ENCODE measurements at regions not wholly inside any gene's neighbourhood (a gene's known extent, or its start where the extent isn't known, plus 50 kb on each side); places are given as distances from the start of the nearest gene placed in this dataset.
"Not testable (repeated sequence)": the region's sequence is repeated elsewhere in the genome, so short reads cannot be mapped to it uniquely, and the experiment has no call there.

GRCh38 chr11:29162491-29162890 is 854.3 kb downstream of the KCNA4 start:
- no peak for ATAC-seq

DNA sequence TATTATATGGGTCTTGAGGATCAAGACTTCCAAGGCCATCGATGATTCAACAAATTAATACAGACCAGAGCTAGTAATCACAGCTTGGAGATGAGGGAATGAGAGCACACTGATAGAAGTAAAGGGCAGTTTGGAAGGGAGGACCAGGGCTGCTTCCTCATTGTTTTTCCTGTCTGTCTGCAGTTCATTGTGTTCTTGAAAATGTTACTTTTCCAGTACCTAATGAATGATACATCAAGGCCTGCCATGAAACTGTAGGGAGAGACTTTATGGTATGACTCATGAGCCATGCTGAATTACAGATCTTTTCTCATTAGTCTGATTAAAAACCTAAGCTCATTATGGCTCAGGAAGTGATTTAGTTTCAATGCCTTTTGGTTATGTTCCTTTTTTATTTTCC is 855.6 kb downstream of the KCNA4 start:
- Histone ChIP-seq H3K27ac (no peak overlapping the region), H3K4me1 (no peaks in the 10 kb centered on the region), H3K4me3 (no peak overlapping the region), H3K36me3 (no peaks in the 10 kb centered on the region), H3K27me3 (no peaks in the 10 kb centered on the region), H3K9me3 (no peaks in the 10 kb centered on the region)
- no peak for ATAC-seq
- no peak for DNase-seq
- TF ChIP-seq CTCF (IDR thresholded peaks at IDR 0.05 in 4 of 5, conservative IDR thresholded peaks at IDR 0.05 in 1 of 5) (no peak), POLR2A (IDR thresholded peaks at IDR 0.05) (no peak)
- in situ Hi-C loops (cut with MboI; ENCODE audit: low sequenced_read_pairs in 4 of 4), result no loop called here
- intact Hi-C loops (cut with DNase I; ENCODE audit: low total_unique reads), result no loop called here

More at GRCh38 chr11:29162491-29162890, 854.3 kb downstream of the KCNA4 start:
- no peak for DNase-seq
- Histone ChIP-seq H3K4me1 (no peaks in the 10 kb centered on the region), H3K4me3 (no peak overlapping the region), H3K36me3 (no peaks in the 10 kb centered on the region), H3K9me3 (no peaks in the 10 kb centered on the region), H3K27me3 (no peaks in the 10 kb centered on the region), H3K27ac (no peak overlapping the region)
- intact Hi-C loops (cut with DNase I; ENCODE audit: low total_unique reads) (no loop called here), in situ Hi-C loops (cut with MboI; ENCODE audit: low sequenced_read_pairs in 4 of 4) (no loop called here)
- TF ChIP-seq POLR2A (IDR thresholded peaks at IDR 0.05), result no peak
- TF ChIP-seq CTCF (IDR thresholded peaks at IDR 0.05 in 4 of 5, conservative IDR thresholded peaks at IDR 0.05 in 1 of 5), result no peak

DNA sequence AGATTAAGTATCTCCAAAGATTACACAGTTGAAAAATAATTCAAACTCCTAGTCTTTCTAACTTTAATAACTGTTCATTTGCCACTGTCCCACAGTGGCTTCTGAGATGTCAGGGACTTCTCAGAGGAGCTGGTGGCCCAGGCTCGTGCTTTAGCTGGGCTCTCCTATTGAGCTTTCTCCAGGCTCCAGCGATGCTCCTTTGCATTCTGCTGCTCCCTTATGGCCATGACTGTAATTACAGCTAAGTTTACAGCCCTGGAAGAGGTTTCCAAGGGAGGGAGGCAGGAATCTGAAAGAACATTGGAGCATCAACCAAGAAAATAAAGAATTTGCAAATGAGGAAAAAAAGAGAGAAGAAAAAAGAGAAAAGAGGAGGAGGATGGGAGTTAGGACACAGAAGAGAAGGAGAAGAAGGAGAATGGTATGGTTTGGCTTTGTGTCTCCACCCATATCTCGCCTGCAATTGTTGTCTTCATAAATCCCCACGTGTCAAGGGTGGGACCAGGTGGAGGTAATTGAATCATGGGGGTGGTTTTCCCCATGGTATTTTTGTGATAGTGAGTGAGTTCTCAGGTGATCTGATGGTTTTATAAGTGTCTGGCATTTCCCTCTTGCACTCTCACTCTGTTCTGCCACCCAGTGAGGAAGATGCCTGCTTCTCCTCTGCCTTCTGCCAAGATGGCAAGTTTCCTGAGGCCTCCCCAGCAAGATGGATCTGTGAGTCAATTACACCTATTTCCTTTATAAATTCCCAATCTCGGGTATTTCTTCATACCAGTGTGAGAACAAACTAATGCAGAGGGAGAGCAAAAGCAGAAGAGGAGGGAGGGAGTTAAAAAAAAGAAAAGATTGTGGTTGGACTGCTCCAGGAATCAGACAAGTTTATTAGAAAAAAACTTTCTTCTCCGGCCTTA is 857.0 kb downstream of the KCNA4 start:
- intact Hi-C loops (cut with DNase I; ENCODE audit: low total_unique reads) (no loop called here), in situ Hi-C loops (cut with MboI; ENCODE audit: low sequenced_read_pairs in 4 of 4) (no loop called here)
- Histone ChIP-seq H3K27me3 (no peaks in the 10 kb centered on the region), H3K27ac (no peak overlapping the region), H3K36me3 (no peaks in the 10 kb centered on the region), H3K4me1 (no peaks in the 10 kb centered on the region), H3K4me3 (no peak overlapping the region), H3K9me3 (no peaks in the 10 kb centered on the region)
- DNase-seq, result no peak
- no peak for ATAC-seq
- TF ChIP-seq POLR2A (IDR thresholded peaks at IDR 0.05), result no peak
- TF ChIP-seq CTCF (IDR thresholded peaks at IDR 0.05 in 4 of 5, conservative IDR thresholded peaks at IDR 0.05 in 1 of 5), result no peak

DNA sequence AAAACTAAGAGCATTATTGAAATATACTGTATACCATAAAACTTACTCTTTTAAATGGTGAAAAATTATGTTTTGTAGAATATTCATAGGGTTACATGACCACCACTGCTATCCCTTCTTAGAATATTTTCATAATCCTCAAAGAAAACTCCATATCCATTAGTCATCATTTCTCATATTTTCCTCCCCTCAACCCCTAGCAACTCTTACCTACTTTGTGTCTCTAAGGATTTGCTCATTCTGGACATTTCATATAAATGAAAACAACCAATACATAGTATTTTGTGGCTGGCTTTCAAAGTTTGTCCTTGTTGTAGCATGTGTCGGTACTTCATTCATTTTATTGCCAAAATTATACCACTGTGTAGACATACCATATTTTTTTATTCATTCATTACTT is 863.8 kb downstream of the KCNA4 start:
- H3K9me3 ChIP-seq, result no peaks in the 10 kb centered on the region
- no peak for DNase-seq
- no peaks in the 10 kb centered on the region for H3K36me3 ChIP-seq
- intact Hi-C loops (cut with DNase I; ENCODE audit: low total_unique reads), result no loop called here
- no peaks in the 10 kb centered on the region for H3K27me3 ChIP-seq
- H3K27ac ChIP-seq, result no peak overlapping the region
- in situ Hi-C loops (cut with MboI; ENCODE audit: low sequenced_read_pairs in 4 of 4), result no loop called here
- TF ChIP-seq POLR2A (IDR thresholded peaks at IDR 0.05) (no peak), CTCF (IDR thresholded peaks at IDR 0.05 in 4 of 5, conservative IDR thresholded peaks at IDR 0.05 in 1 of 5) (no peak)
- no peak for ATAC-seq
- no peak overlapping the region for H3K4me3 ChIP-seq
- no peaks in the 10 kb centered on the region for H3K4me1 ChIP-seq

- in situ Hi-C loops (cut with MboI; ENCODE audit: low sequenced_read_pairs in 4 of 4); H3K4me1 ChIP-seq; H3K4me3 ChIP-seq; H3K27me3 ChIP-seq; intact Hi-C loops (cut with DNase I; ENCODE audit: low total_unique reads); H3K27ac ChIP-seq; H3K36me3 ChIP-seq; H3K9me3 ChIP-seq; ATAC-seq; DNase-seq: not testable (repeated sequence)
Measured at GRCh38 chr11:29142573-29142972, 874.3 kb downstream of the KCNA4 start.
